ENCODE measurements at regions not wholly inside any gene's neighbourhood (a gene's known extent, or its start where the extent isn't known, plus 50 kb on each side); places are given as distances from the start of the nearest gene placed in this dataset.

DNA sequence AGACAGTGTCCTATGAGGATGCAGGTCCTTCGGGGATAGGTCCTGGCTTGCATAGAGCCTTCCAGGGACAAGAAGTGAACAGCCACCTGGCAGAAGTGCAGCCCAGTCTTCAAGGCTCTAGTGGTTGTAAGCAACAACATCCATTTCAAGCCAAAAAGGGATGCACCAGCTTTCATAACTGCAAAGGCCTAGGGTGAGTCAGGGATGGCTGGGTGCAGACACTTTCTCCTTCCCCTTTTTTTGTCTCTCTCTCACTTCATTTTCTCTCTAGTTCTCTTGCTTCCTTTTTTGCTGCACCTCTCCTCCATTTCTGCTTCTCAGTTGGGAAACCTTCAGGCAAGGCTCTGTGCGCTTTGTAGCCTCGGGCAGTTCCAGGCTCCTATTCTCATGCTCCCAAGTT lies 196.2 kb upstream of the ZNF536 start:
- TF ChIP-seq, protein P1, sequence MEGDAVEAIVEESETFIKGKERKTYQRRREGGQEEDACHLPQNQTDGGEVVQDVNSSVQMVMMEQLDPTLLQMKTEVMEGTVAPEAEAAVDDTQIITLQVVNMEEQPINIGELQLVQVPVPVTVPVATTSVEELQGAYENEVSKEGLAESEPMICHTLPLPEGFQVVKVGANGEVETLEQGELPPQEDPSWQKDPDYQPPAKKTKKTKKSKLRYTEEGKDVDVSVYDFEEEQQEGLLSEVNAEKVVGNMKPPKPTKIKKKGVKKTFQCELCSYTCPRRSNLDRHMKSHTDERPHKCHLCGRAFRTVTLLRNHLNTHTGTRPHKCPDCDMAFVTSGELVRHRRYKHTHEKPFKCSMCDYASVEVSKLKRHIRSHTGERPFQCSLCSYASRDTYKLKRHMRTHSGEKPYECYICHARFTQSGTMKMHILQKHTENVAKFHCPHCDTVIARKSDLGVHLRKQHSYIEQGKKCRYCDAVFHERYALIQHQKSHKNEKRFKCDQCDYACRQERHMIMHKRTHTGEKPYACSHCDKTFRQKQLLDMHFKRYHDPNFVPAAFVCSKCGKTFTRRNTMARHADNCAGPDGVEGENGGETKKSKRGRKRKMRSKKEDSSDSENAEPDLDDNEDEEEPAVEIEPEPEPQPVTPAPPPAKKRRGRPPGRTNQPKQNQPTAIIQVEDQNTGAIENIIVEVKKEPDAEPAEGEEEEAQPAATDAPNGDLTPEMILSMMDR (conservative IDR thresholded peaks at IDR 0.05; ENCODE audit: low read depth, low read length): no peak
- TF ChIP-seq POLR2A (IDR thresholded peaks at IDR 0.05; ENCODE audit: low read depth, low read length) (no peak), MAFK (IDR thresholded peaks at IDR 0.05; ENCODE audit: low read depth, low read length) (no peak), SMC3 (IDR thresholded peaks at IDR 0.05; ENCODE audit: low read depth, low read length) (no peak), MXI1 (IDR thresholded peaks at IDR 0.05; ENCODE audit: borderline replicate concordance, low read depth, low read length) (no peak), CEBPB (IDR thresholded peaks at IDR 0.05; ENCODE audit: low read depth, low read length) (no peak), MAZ (IDR thresholded peaks at IDR 0.05; ENCODE audit: borderline replicate concordance, low read depth, low read length) (no peak), RAD21 (IDR thresholded peaks at IDR 0.05; ENCODE audit: low read length) (no peak), NFE2L2 (IDR thresholded peaks at IDR 0.05; ENCODE audit: low read depth, low read length) (no peak), CHD1 (IDR thresholded peaks at IDR 0.05; ENCODE audit: low read depth, low read length) (no peak), FOS (IDR thresholded peaks at IDR 0.05; ENCODE audit: low read depth, low read length) (no peak)
- TF ChIP-seq, protein P2, sequence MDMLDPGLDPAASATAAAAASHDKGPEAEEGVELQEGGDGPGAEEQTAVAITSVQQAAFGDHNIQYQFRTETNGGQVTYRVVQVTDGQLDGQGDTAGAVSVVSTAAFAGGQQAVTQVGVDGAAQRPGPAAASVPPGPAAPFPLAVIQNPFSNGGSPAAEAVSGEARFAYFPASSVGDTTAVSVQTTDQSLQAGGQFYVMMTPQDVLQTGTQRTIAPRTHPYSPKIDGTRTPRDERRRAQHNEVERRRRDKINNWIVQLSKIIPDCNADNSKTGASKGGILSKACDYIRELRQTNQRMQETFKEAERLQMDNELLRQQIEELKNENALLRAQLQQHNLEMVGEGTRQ (IDR thresholded peaks at IDR 0.05; ENCODE audit: low read depth, low read length): no peak
- TF ChIP-seq, protein P3, sequence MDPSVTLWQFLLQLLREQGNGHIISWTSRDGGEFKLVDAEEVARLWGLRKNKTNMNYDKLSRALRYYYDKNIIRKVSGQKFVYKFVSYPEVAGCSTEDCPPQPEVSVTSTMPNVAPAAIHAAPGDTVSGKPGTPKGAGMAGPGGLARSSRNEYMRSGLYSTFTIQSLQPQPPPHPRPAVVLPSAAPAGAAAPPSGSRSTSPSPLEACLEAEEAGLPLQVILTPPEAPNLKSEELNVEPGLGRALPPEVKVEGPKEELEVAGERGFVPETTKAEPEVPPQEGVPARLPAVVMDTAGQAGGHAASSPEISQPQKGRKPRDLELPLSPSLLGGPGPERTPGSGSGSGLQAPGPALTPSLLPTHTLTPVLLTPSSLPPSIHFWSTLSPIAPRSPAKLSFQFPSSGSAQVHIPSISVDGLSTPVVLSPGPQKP (IDR thresholded peaks at IDR 0.05; ENCODE audit: borderline replicate concordance, low read depth, low read length): no peak

All from IMR-90 (cell line).